HG03060 (cell line): ENCODE measurements at regions not wholly inside any gene's neighbourhood (a gene's known extent, or its start where the extent isn't known, plus 50 kb on each side); places are given as distances from the start of the nearest gene placed in this dataset.

ENCODE experiments used
- ATAC-seq: cut with Tn5 transposase; IDR thresholded peaks from one replicate; pipeline ENCODE4 v1.9.1; 2021; ENCODE audit warnings: low read depth, moderate number of reproducible peaks; ENCODE audit not compliant: unreplicated experiment

- ATAC-seq: no peak
Observed at GRCh38 chr5:174607205-174607604, 117.2 kb upstream of the MSX2 start.

- ATAC-seq: no peak
Observed at GRCh38 chr5:174607916-174608315, 116.5 kb upstream of the MSX2 start.

- ATAC-seq: no peak
Observed at GRCh38 chr5:174608631-174609097, 115.7 kb upstream of the MSX2 start.

- no peak for ATAC-seq
Observed at GRCh38 chr5:174609116-174609515, 115.3 kb upstream of the MSX2 start.

- no peak for ATAC-seq
Observed at GRCh38 chr5:174610968-174611367, 113.4 kb upstream of the MSX2 start.

GRCh38 chr5:174612686-174613085 is 111.7 kb upstream of the MSX2 start:
- ATAC-seq: no peak

- no peak for ATAC-seq
Observed at GRCh38 chr5:174614500-174615135, 109.8 kb upstream of the MSX2 start.

- no peak for ATAC-seq
Observed at GRCh38 chr5:174616036-174616435, 108.3 kb upstream of the MSX2 start.

- ATAC-seq: no peak
Observed at GRCh38 chr5:174617285-174617684, 107.1 kb upstream of the MSX2 start.

- no peak for ATAC-seq
Observed at GRCh38 chr5:174617910-174618309, 106.5 kb upstream of the MSX2 start.

- no peak for ATAC-seq
Observed at GRCh38 chr5:174618589-174618988, 105.8 kb upstream of the MSX2 start.

GRCh38 chr5:174622067-174622466 is 102.3 kb upstream of the MSX2 start:
- ATAC-seq: no peak

- ATAC-seq: no peak
Observed at GRCh38 chr5:174623018-174623417, 101.4 kb upstream of the MSX2 start.

- ATAC-seq: no peak
Observed at GRCh38 chr5:174623433-174624019, 100.9 kb upstream of the MSX2 start.

- no peak for ATAC-seq
Observed at GRCh38 chr5:174624733-174625522, 99.5 kb upstream of the MSX2 start.

- ATAC-seq: no peak
Observed at GRCh38 chr5:174625591-174626350, 98.6 kb upstream of the MSX2 start.

- ATAC-seq: no peak
Observed at GRCh38 chr5:174626369-174626920, 97.9 kb upstream of the MSX2 start.

- ATAC-seq: no peak
Observed at GRCh38 chr5:174636094-174636493, 88.3 kb upstream of the MSX2 start.

- ATAC-seq: no peak
Observed at GRCh38 chr5:174642816-174643405, 81.5 kb upstream of the MSX2 start.

GRCh38 chr5:174644436-174644835 is 79.9 kb upstream of the MSX2 start:
- no peak for ATAC-seq
